AG04449 (cell line): ENCODE measurements at regions not wholly inside any gene's neighbourhood (a gene's known extent, or its start where the extent isn't known, plus 50 kb on each side); places are given as distances from the start of the nearest gene placed in this dataset.

ENCODE experiments used
- CTCF ChIA-PET: fragments of 350-600 bp; formaldehyde crosslinking; extraction: SDS; loops from one replicate; lab custom pipeline; 2021; ENCODE audit warnings: antibody characterized with exemption; lab: Yijun Ruan, JAX
- POLR2A ChIA-PET: fragments of 400-600, 350-600 bp; formaldehyde crosslinking; extraction: SDS; loops from one replicate; lab custom pipeline; 2020; ENCODE audit warnings: antibody characterized with exemption, inconsistent platforms; lab: Yijun Ruan, JAX
- DNase-seq: peaks from one replicate; pipeline ENCODE4 v3.0.0-alpha.2; 2010; ENCODE audit warnings: low read depth, low spot score
- H3K4me3 ChIP-seq: 2 replicates; pipeline ENCODE4 v1.5.1; 2011; ENCODE audit warnings: low read depth, mild to moderate bottlenecking, control low read depth, low read length
- CTCF ChIP-seq: IDR thresholded peaks from one replicate; pipeline ENCODE4 v1.5.1; 2011; ENCODE audit warnings: mild to moderate bottlenecking, moderate library complexity, low read length, control low read depth, inconsistent platforms; ENCODE audit not compliant: insufficient read depth; ENCODE audit errors: missing control alignments

GRCh38 chr2:116911540-116911939 is 903.0 kb upstream of the DDX18 start:
- TF ChIP-seq CTCF: no peak
- POLR2A ChIA-PET: no interaction called here
- H3K4me3 ChIP-seq: no peak overlapping the region
- no peak for DNase-seq
- CTCF ChIA-PET: no interaction called here

GRCh38 chr2:116915673-116916072 is 898.8 kb upstream of the DDX18 start:
- POLR2A ChIA-PET: no interaction called here

GRCh38 chr2:116917196-116917595 is 897.3 kb upstream of the DDX18 start:
- TF ChIP-seq CTCF: no peak
- CTCF ChIA-PET: no interaction called here

More at GRCh38 chr2:116915673-116916072, 898.8 kb upstream of the DDX18 start:
- CTCF ChIA-PET: no interaction called here
- no peak for TF ChIP-seq CTCF
- H3K4me3 ChIP-seq: no peak overlapping the region
- DNase-seq: no peak

GRCh38 chr2:116918574-116918973 is 895.9 kb upstream of the DDX18 start:
- H3K4me3 ChIP-seq: no peak overlapping the region
- CTCF ChIA-PET: no interaction called here
- no peak for TF ChIP-seq CTCF
- no peak for DNase-seq
- POLR2A ChIA-PET: no interaction called here

More at GRCh38 chr2:116917196-116917595, 897.3 kb upstream of the DDX18 start:
- POLR2A ChIA-PET: no interaction called here
- DNase-seq: no peak
- H3K4me3 ChIP-seq: no peak overlapping the region

GRCh38 chr2:116922414-116922813 is 892.1 kb upstream of the DDX18 start:
- ChIA-PET POLR2A (no interaction called here), CTCF (no interaction called here)
- DNase-seq: no peak
- TF ChIP-seq CTCF: no peak
- no peak overlapping the region for H3K4me3 ChIP-seq

GRCh38 chr2:116924509-116924908 is 890.0 kb upstream of the DDX18 start:
- CTCF ChIA-PET: no interaction called here
- TF ChIP-seq CTCF: no peak
- H3K4me3 ChIP-seq: no peak overlapping the region
- POLR2A ChIA-PET: no interaction called here
- no peak for DNase-seq
